Lower lobe of right lung (tissue), 2 donors: ENCODE measurements at regions not wholly inside any gene's neighbourhood (a gene's known extent, or its start where the extent isn't known, plus 50 kb on each side); places are given as distances from the start of the nearest gene placed in this dataset.

ENCODE experiments used
- ATAC-seq, 2 donors: fragments of 200-7000 bp; cut with Tn5 transposase; one replicate each; pipeline ENCODE4 v1.9.1; 2020 to 2022; ENCODE audit warnings: mild to moderate bottlenecking in 2 of 2, moderate library complexity in 2 of 2
- DNase-seq: peaks from one replicate; pipeline ENCODE4 v3.0.0-alpha.2; 2020
- H3K27ac ChIP-seq: fragments of 200-600 bp; one replicate; pipeline ENCODE4 v1.8.0; 2022
- H3K27me3 ChIP-seq: fragments of 200-600 bp; one replicate; pipeline ENCODE4 v1.8.0; 2022; ENCODE audit warnings: low read depth
- H3K36me3 ChIP-seq: fragments of 200-600 bp; one replicate; pipeline ENCODE4 v1.8.0; 2022; ENCODE audit warnings: mild to moderate bottlenecking
- H3K4me1 ChIP-seq: fragments of 200-600 bp; one replicate; pipeline ENCODE4 v1.8.0; 2022
- H3K4me3 ChIP-seq: fragments of 200-600 bp; one replicate; pipeline ENCODE4 v1.8.0; 2022; ENCODE audit warnings: mild to moderate bottlenecking
- H3K9me3 ChIP-seq: fragments of 200-600 bp; one replicate; pipeline ENCODE4 v1.8.0; 2022
- intact Hi-C: fragments of 100-400 bp; cut with DNase I; formaldehyde crosslinking; loops from one replicate; pipeline ENCODE4 v1.11.0; 2022
- TF ChIP-seq, protein P1 (sequence below): fragments of 200-600 bp; IDR thresholded peaks from one replicate; pipeline ENCODE4 v1.8.0; 2022; ENCODE audit warnings: antibody characterized with exemption, mild to moderate bottlenecking
- donor health status: DM: no; HTN: yes; CAD: no; lungs with severe emphysema.

DNA sequence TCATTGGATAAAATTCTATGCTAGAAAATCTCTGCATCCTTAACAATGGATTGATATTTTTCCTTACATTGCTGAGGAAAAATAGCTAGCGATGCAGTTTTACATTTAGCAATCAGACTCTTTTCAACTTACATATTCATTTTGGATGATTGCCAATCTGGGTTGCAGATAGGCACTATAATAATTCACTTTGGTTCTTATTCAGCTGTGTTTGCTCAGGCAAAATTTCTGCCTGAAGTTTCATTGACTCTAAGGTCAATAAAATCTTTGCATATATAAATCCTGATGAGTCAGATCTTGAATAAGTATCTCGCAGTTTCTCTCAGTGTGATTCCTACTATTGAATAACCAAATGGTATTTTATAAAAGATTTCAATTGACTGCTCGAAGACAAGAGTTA is 1105.8 kb downstream of the CDH18 start:
- no peak overlapping the region for H3K4me3 ChIP-seq
- no peak for ATAC-seq
- no peak for DNase-seq
- no peaks in the 10 kb centered on the region for H3K4me1 ChIP-seq
- intact Hi-C loops = no loop called here
- TF ChIP-seq, protein P1, sequence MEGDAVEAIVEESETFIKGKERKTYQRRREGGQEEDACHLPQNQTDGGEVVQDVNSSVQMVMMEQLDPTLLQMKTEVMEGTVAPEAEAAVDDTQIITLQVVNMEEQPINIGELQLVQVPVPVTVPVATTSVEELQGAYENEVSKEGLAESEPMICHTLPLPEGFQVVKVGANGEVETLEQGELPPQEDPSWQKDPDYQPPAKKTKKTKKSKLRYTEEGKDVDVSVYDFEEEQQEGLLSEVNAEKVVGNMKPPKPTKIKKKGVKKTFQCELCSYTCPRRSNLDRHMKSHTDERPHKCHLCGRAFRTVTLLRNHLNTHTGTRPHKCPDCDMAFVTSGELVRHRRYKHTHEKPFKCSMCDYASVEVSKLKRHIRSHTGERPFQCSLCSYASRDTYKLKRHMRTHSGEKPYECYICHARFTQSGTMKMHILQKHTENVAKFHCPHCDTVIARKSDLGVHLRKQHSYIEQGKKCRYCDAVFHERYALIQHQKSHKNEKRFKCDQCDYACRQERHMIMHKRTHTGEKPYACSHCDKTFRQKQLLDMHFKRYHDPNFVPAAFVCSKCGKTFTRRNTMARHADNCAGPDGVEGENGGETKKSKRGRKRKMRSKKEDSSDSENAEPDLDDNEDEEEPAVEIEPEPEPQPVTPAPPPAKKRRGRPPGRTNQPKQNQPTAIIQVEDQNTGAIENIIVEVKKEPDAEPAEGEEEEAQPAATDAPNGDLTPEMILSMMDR = no peak
- H3K9me3 ChIP-seq = no peaks in the 10 kb centered on the region
- H3K36me3 ChIP-seq = no peaks in the 10 kb centered on the region
- no peaks in the 10 kb centered on the region for H3K27me3 ChIP-seq
- no peak overlapping the region for H3K27ac ChIP-seq

DNA sequence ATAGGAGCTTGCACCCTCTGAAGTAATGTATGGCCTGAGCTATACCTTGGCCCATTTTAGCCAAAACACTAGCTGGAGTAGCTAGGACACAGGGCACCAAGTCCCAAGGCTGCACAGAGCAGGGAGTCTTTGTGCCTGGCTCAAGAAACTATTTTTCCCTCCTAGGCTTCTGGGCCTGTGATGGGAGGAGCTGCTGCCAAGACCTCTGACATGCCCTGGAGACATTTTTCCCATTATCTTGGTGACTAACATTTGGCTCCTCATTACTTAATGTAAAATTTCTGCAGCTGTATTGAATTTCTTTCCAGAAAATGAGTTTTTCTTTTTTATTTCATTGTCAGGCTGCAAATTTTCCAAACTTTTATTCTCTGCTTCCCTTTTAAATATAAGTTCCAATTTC is 1099.2 kb downstream of the CDH18 start:
- ATAC-seq = no peak
- TF ChIP-seq, protein P1 = no peak
- no peak overlapping the region for H3K27ac ChIP-seq
- DNase-seq = no peak
- no peaks in the 10 kb centered on the region for H3K9me3 ChIP-seq
- intact Hi-C loops = no loop called here
- no peaks in the 10 kb centered on the region for H3K4me1 ChIP-seq
- no peak overlapping the region for H3K4me3 ChIP-seq
- no peaks in the 10 kb centered on the region for H3K36me3 ChIP-seq
- no peaks in the 10 kb centered on the region for H3K27me3 ChIP-seq

DNA sequence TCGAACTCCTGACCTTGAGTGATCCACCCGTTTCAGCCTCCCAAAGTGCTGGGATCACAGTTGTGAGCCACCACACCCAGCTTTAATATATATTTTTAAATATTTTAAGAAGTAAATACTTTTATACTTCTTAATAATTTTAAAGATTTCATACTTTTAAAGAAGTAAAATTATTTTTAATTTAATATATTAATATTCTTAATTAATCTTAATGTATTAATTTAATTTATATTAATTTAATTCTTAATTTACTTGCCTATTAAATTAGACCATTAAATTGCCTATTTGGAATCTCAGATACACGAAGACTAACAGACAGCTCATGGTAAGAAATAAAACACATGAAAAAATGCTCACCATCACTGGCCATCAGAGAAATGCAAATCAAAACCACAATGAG is 1087.4 kb downstream of the CDH18 start:
- intact Hi-C loops = no loop called here
- Histone ChIP-seq H3K9me3 (no peaks in the 10 kb centered on the region), H3K27me3 (no peaks in the 10 kb centered on the region), H3K27ac (no peak overlapping the region), H3K4me3 (no peak overlapping the region), H3K4me1 (no peaks in the 10 kb centered on the region), H3K36me3 (no peaks in the 10 kb centered on the region)
- TF ChIP-seq, protein P1 = no peak
- no peak for DNase-seq
- no peak for ATAC-seq

DNA sequence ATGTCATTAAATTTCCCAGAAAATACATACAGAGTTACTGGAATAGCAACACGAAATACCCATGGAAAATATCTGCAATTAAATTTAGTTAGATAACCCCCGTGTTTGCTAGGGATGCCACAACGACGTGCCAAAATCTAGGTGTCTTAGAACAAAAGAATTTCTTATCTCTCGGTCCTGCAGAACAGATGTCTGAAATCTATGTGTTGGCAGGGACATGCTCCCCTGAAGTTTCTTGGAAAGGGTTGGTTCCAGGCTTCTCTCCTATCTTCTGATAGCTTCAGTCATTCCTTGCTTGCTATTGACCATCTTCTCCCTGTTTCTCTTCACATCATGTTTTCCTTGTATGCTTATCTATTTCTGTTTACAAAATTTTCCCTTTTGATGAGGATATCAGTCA is 1067.0 kb downstream of the CDH18 start:
- TF ChIP-seq, protein P1 = no peak
- intact Hi-C loops = no loop called here
- DNase-seq = no peak
- Histone ChIP-seq H3K36me3 (no peaks in the 10 kb centered on the region), H3K4me3 (no peak overlapping the region), H3K27ac (no peak overlapping the region), H3K4me1 (no peaks in the 10 kb centered on the region), H3K27me3 (no peaks in the 10 kb centered on the region), H3K9me3 (no peaks in the 10 kb centered on the region)
- no peak for ATAC-seq

DNA sequence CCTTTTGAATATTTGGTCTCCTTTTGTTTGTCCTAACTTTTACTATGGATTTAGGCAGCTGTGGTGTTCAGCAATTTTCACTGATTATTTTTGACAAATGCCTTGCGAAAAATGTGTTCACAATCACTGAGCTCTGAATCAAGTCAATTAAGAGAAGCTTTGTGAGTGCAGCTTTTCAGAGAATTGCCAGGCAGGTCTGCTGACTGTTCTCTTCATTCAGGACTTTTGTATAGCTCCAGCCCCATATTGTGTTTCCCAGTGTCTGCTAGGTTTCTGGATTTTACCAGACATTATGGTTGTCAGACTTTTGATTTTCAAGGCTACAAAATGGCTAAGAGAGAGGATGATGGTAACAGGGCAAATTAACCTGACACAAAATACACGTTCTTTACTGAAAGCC is 1055.9 kb downstream of the CDH18 start:
- DNase-seq = no peak
- TF ChIP-seq, protein P1 = no peak
- H3K27me3 ChIP-seq = no peaks in the 10 kb centered on the region
- no peak overlapping the region for H3K27ac ChIP-seq
- no peak overlapping the region for H3K4me3 ChIP-seq
- no peaks in the 10 kb centered on the region for H3K9me3 ChIP-seq
- intact Hi-C loops = no loop called here
- no peaks in the 10 kb centered on the region for H3K36me3 ChIP-seq
- ATAC-seq = no peak
- H3K4me1 ChIP-seq = no peaks in the 10 kb centered on the region

DNA sequence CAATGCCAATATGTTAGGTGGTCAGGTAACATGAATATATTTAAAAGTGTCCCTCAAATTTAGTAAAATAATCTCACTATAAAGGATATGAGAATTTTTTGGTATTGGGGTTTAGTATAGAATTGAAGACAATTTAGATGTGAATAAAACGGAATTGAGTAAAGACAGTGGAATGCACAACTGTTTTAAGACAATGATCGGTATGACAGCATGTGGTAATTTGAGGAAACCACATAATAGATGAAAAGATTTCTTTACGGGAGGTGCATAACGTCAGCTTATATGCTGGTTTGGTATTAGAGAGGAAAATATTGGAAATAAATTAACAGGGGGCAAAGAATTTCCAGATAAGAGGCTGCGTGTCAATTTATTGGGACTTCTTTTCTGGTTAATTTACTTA is 1043.2 kb downstream of the CDH18 start:
- no peak for ATAC-seq

More for the DNA sequence above, 1043.2 kb downstream of the CDH18 start:
- H3K4me1 ChIP-seq = no peaks in the 10 kb centered on the region
- intact Hi-C loops = no loop called here
- no peak overlapping the region for H3K27ac ChIP-seq
- no peak overlapping the region for H3K4me3 ChIP-seq
- peaks cover 4% of the 10 kb centered on the region for H3K9me3 ChIP-seq
- no peaks in the 10 kb centered on the region for H3K36me3 ChIP-seq
- TF ChIP-seq, protein P1 = no peak
- no peak for DNase-seq
- H3K27me3 ChIP-seq = no peaks in the 10 kb centered on the region
